ENCODE measurements at regions not wholly inside any gene's neighbourhood (a gene's known extent, or its start where the extent isn't known, plus 50 kb on each side); places are given as distances from the start of the nearest gene placed in this dataset.

- TF ChIP-seq ZNF687 (IDR thresholded peaks at IDR 0.05) (peak; percentile 88), TBL1XR1 (IDR thresholded peaks at IDR 0.05; ENCODE audit: low read depth, low read length) (no peak), MEF2A (IDR thresholded peaks at IDR 0.05; ENCODE audit: insufficient read depth, low read depth, low read length) (peak; percentile 86), FOS (IDR thresholded peaks at IDR 0.05; ENCODE audit: borderline replicate concordance, extremely low read depth, insufficient read length) (no peak), GABPA (IDR thresholded peaks at IDR 0.05; ENCODE audit: low read depth) (no peak), RUNX3 (IDR thresholded peaks at IDR 0.05; ENCODE audit: low read length) (peak; percentile 53; the same call in 1 of the 2 replicates), MEF2B (IDR thresholded peaks at IDR 0.05; ENCODE audit: partially characterized antibody, poor library complexity, severe bottlenecking) (peak; percentile 98), EZH2 (IDR thresholded peaks at IDR 0.05; ENCODE audit: borderline replicate concordance, control insufficient read depth, low read depth, low read length) (no peak), SPI1 (IDR thresholded peaks at IDR 0.05; ENCODE audit: borderline replicate concordance, insufficient read depth, low read depth, low read length) (peak; percentile 16; the same call in 1 of the 2 replicates), SUPT20H (IDR thresholded peaks at IDR 0.05; ENCODE audit: borderline replicate concordance, control insufficient read depth, low read depth, low read length) (no peak), HCFC1 (IDR thresholded peaks at IDR 0.05; ENCODE audit: low read length) (no peak), MYC (IDR thresholded peaks at IDR 0.05; ENCODE audit: insufficient read depth, insufficient read length, insufficient replicate concordance, low read length, severe bottlenecking) (no peak), ZNF207 (IDR thresholded peaks at IDR 0.05; ENCODE audit: borderline replicate concordance) (no peak), IKZF1 (conservative IDR thresholded peaks at IDR 0.05) (peak; percentile 84), ATF2 (IDR thresholded peaks at IDR 0.05; ENCODE audit: low read length) (peak; percentile 53), FOXM1 (IDR thresholded peaks at IDR 0.05; ENCODE audit: low read depth, low read length) (peak; percentile 49; the same call in 1 of the 2 replicates), SP1 (IDR thresholded peaks at IDR 0.05; ENCODE audit: low read depth, low read length) (peak; percentile 45), SREBF2 (IDR thresholded peaks at IDR 0.05; ENCODE audit: low read length) (no peak)
Observed at GRCh38 chr18:51724790-51725721, 527.6 kb upstream of the MEX3C start (continued).

All from GM12878 (cell line).